Panc1 (cell line): ENCODE measurements at regions not wholly inside any gene's neighbourhood (a gene's known extent, or its start where the extent isn't known, plus 50 kb on each side); places are given as distances from the start of the nearest gene placed in this dataset.

ENCODE experiments used
- ATAC-seq: fragments of 200-7000 bp; cut with Tn5 transposase; 2 replicates; pipeline ENCODE4 v1.9.1; 2020; ENCODE audit warnings: mild to moderate bottlenecking, moderate library complexity
- BruUV-seq: library from RNA; stranded (reverse); fragments of 400-500 nt; replicated peaks from 2 replicates; lab custom pipeline; 2021; lab: Mats Ljungman, UMichigan
- CTCF ChIA-PET: fragments of 300-600 bp; sonication (Branson Sonifier 250); formaldehyde crosslinking; loops from one replicate; lab custom pipeline; 2022; ENCODE audit warnings: antibody characterized with exemption; lab: Charles Lee
- POLR2A ChIA-PET: fragments of 300-600 bp; sonication (Branson Sonifier 250); formaldehyde crosslinking; loops from one replicate; lab custom pipeline; 2022; ENCODE audit warnings: antibody characterized with exemption; lab: Charles Lee
- DNase-seq: peaks from one replicate; pipeline ENCODE4 v3.0.0-alpha.2; 2010; ENCODE audit warnings: low read depth, low spot score
- H3K27ac ChIP-seq: 2 replicates; pipeline ENCODE4 v1.5.1; 2011; ENCODE audit warnings: mild to moderate bottlenecking, low read length, inconsistent platforms
- H3K27me3 ChIP-seq: fragments of 200-500 bp; sonication (Bioruptor generic); 2 replicates; pipeline ENCODE4 v1.6.0; 2014; ENCODE audit warnings: low read length, inconsistent platforms; ENCODE audit not compliant: control insufficient read depth, insufficient read depth
- H3K36me3 ChIP-seq: fragments of 200-500 bp; sonication (Bioruptor generic); 2 replicates; pipeline ENCODE4 v1.5.1; 2014; ENCODE audit warnings: inconsistent platforms, mild to moderate bottlenecking, low read length, moderate library complexity; ENCODE audit not compliant: control insufficient read depth, insufficient read depth
- H3K4me1 ChIP-seq: 2 replicates; pipeline ENCODE4 v1.5.1; 2011; ENCODE audit warnings: inconsistent platforms, mild to moderate bottlenecking, low read length, moderate library complexity; ENCODE audit not compliant: control insufficient read depth, insufficient read depth
- H3K4me3 ChIP-seq, 2 experiments: 2 replicates each; pipeline ENCODE4 v1.5.1; 2011 to 2012; ENCODE audit warnings: low read depth in 2 of 2, low read length in 2 of 2, mild to moderate bottlenecking in 2 of 2, inconsistent platforms in 1 of 2, moderate library complexity in 1 of 2
- H3K9me3 ChIP-seq: fragments of 200-500 bp; sonication (Bioruptor generic); 2 replicates; pipeline ENCODE4 v1.5.1; 2014; ENCODE audit warnings: low read depth, mild to moderate bottlenecking, inconsistent platforms, low read length, moderate library complexity; ENCODE audit not compliant: control insufficient read depth, insufficient read depth
- CTCF ChIP-seq: fragments of 450-650 bp; IDR thresholded peaks from 2 replicates; pipeline ENCODE4 v1.5.1; 2017; ENCODE audit warnings: mild to moderate bottlenecking
- POLR2AphosphoS5 ChIP-seq: IDR thresholded peaks from 2 replicates; pipeline ENCODE4 v1.6.1; 2012; ENCODE audit warnings: mild to moderate bottlenecking, low read depth, low read length, moderate library complexity
- REST ChIP-seq, 2 experiments: IDR thresholded peaks; 2 replicates each; pipeline ENCODE4 v1.6.1; 2011 to 2012; ENCODE audit warnings: low read depth in 2 of 2, control low read depth in 1 of 2, low read length in 1 of 2, mild to moderate bottlenecking in 1 of 2, moderate library complexity in 1 of 2; ENCODE audit not compliant: insufficient read depth in 1 of 2
- SIN3A ChIP-seq: IDR thresholded peaks from 2 replicates; pipeline ENCODE4 v1.6.1; 2012; ENCODE audit warnings: low read depth, mild to moderate bottlenecking, low read length, moderate library complexity, borderline replicate concordance; ENCODE audit not compliant: insufficient read depth
- TCF7L2 ChIP-seq: IDR thresholded peaks from 2 replicates; pipeline ENCODE4 v1.6.1; 2011; ENCODE audit warnings: mild to moderate bottlenecking, low read depth, low read length, inconsistent platforms
- in situ Hi-C: cut with HindIII; loops from 2 replicates; pipeline ENCODE4 v1.10.0; 2016; ENCODE audit warnings: low sequenced_read_pairs, low pct_unique_long_range_greater_than_20kb
- intact Hi-C: fragments of 100-400 bp; cut with micrococcal nuclease; formaldehyde crosslinking; loops from one replicate; pipeline ENCODE4 v1.10.0; 2022; ENCODE audit not compliant: unreplicated experiment

- Histone ChIP-seq H3K9me3 (no peaks in the 10 kb centered on the region), H3K27me3 (no peaks in the 10 kb centered on the region), H3K27ac (no peak overlapping the region), H3K4me3 (no peak overlapping the region), H3K4me1 (no peaks in the 10 kb centered on the region), H3K36me3 (no peaks in the 10 kb centered on the region)
- BruUV-seq = no TSS peak
- ChIA-PET CTCF (no interaction called here), POLR2A (no interaction called here)
- ATAC-seq = no peak
- no peak for DNase-seq
- intact Hi-C loops (loop anchor here (10.0 kb wide), 1 partner anchor 533 kb away; the partner anchor contains the start of gene ID2), in situ Hi-C loops (no loop called here)
- TF ChIP-seq REST (IDR thresholded peaks at IDR 0.05; ENCODE audit: insufficient read depth in 1 of 2, low read depth in 2 of 2, low read length in 1 of 2) = no peak
- TF ChIP-seq TCF7L2 = no peak
- TF ChIP-seq CTCF = no peak
- TF ChIP-seq POLR2AphosphoS5 = no peak
- no peak for TF ChIP-seq SIN3A
Observed at GRCh38 chr2:8151888-8152287, 530.0 kb upstream of the ID2 start.

GRCh38 chr2:8152392-8153257, 529.2 kb upstream of the ID2 start:
- intact Hi-C loops = loop anchor here (10.0 kb wide), 1 partner anchor 532 kb away; the partner anchor contains the start of gene ID2
- POLR2A ChIA-PET = no interaction called here
- Histone ChIP-seq H3K27me3 (no peaks in the 10 kb centered on the region), H3K36me3 (no peaks in the 10 kb centered on the region), H3K4me1 (no peaks in the 10 kb centered on the region), H3K27ac (no peak overlapping the region), H3K9me3 (no peaks in the 10 kb centered on the region), H3K4me3 (no peak overlapping the region)
- in situ Hi-C loops = no loop called here
- ATAC-seq = no peak
- no peak for DNase-seq
- CTCF ChIA-PET = no interaction called here
- BruUV-seq = no TSS peak
- no peak for TF ChIP-seq REST (IDR thresholded peaks at IDR 0.05; ENCODE audit: insufficient read depth in 1 of 2, low read depth in 2 of 2, low read length in 1 of 2)
- no peak for TF ChIP-seq SIN3A
- no peak for TF ChIP-seq TCF7L2
- no peak for TF ChIP-seq POLR2AphosphoS5
- no peak for TF ChIP-seq CTCF
